BLaER1 (cell line): ENCODE measurements at regions not wholly inside any gene's neighbourhood (a gene's known extent, or its start where the extent isn't known, plus 50 kb on each side); places are given as distances from the start of the nearest gene placed in this dataset.
"Not testable (repeated sequence)": the region's sequence is repeated elsewhere in the genome, so short reads cannot be mapped to it uniquely, and the experiment has no call there.

Experiments used
- H3K27ac ChIP-seq: shearing (Covaris generic); formaldehyde crosslinking; 2 replicates; pipeline ENCODE4 v1.8.1; 2022
- H3K27me3 ChIP-seq: shearing (Covaris generic); formaldehyde crosslinking; 2 replicates; pipeline ENCODE4 v1.8.1; 2022
- H3K36me3 ChIP-seq: shearing (Covaris generic); formaldehyde crosslinking; 2 replicates; pipeline ENCODE4 v1.8.1; 2022
- H3K4me1 ChIP-seq: shearing (Covaris generic); formaldehyde crosslinking; 2 replicates; pipeline ENCODE4 v1.8.1; 2022
- H3K4me2 ChIP-seq: shearing (Covaris generic); formaldehyde crosslinking; 2 replicates; pipeline ENCODE4 v1.8.1; 2022
- H3K4me3 ChIP-seq: shearing (Covaris generic); formaldehyde crosslinking; 2 replicates; pipeline ENCODE4 v1.8.1; 2022
- H3K9ac ChIP-seq: shearing (Covaris generic); formaldehyde crosslinking; 2 replicates; pipeline ENCODE4 v1.8.1; 2022
- H3K9me3 ChIP-seq: shearing (Covaris generic); formaldehyde crosslinking; 2 replicates; pipeline ENCODE4 v1.8.1; 2022
- H4K20me1 ChIP-seq: shearing (Covaris generic); formaldehyde crosslinking; 2 replicates; pipeline ENCODE4 v1.8.1; 2022
- Cebpa-rat ChIP-seq: shearing (Covaris generic); IDR thresholded peaks from 2 replicates; pipeline ENCODE4 v1.8.1; 2022

DNA sequence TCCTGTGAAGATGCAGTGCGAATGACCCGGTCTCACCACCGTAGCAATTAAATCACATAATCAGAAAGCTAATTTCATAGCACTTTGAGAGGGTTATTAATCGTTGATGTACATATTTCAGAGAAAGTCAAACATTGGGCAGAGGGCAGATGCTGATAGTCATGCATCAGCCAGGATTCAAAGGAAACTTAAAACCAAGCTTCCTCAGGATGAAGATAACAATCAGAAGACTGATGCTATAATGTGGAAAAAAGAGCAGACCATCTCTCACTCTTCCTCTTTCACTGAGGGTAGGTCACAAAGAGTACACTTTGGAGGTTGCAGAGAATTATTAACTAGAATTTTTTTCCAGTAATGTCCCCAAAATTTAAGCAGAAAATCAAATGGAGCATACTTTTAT is 1027.7 kb upstream of the ZEB2 start:
- TF ChIP-seq Cebpa-rat, result no peak
- Histone ChIP-seq H3K9ac (no peak overlapping the region), H3K4me1 (no peaks in the 10 kb centered on the region), H3K4me2 (no peak overlapping the region), H3K27me3 (no peaks in the 10 kb centered on the region), H3K9me3 (no peaks in the 10 kb centered on the region), H3K4me3 (no peak overlapping the region), H3K36me3 (no peaks in the 10 kb centered on the region), H3K27ac (no peak overlapping the region), H4K20me1 (no peaks in the 10 kb centered on the region)

DNA sequence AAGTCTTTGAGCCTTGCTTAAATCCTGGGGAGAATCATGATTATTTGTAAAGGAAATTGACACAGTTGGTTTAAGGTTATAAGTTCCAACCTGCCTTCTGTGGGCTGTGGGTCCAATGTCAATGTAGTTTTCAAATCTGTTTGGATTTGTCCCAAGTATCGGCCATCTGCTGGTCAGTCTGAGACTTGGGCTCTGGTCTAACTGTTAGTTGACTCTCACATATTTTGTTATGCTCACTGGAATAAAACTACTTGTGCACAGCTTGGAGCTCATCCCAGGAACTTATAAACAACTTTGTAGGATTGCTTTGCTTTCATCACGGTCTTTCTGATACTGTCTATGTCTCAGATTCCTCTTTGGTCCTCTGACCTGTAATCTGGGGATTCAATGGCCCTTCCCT is 1026.2 kb upstream of the ZEB2 start:
- H3K9ac ChIP-seq, result no peak overlapping the region
- H3K4me3 ChIP-seq, result no peak overlapping the region
- H3K27me3 ChIP-seq, result no peaks in the 10 kb centered on the region
- TF ChIP-seq Cebpa-rat, result no peak
- no peak overlapping the region for H3K4me2 ChIP-seq
- H3K36me3 ChIP-seq, result no peaks in the 10 kb centered on the region
- no peaks in the 10 kb centered on the region for H3K9me3 ChIP-seq
- no peaks in the 10 kb centered on the region for H3K4me1 ChIP-seq
- no peak overlapping the region for H3K27ac ChIP-seq
- no peaks in the 10 kb centered on the region for H4K20me1 ChIP-seq

DNA sequence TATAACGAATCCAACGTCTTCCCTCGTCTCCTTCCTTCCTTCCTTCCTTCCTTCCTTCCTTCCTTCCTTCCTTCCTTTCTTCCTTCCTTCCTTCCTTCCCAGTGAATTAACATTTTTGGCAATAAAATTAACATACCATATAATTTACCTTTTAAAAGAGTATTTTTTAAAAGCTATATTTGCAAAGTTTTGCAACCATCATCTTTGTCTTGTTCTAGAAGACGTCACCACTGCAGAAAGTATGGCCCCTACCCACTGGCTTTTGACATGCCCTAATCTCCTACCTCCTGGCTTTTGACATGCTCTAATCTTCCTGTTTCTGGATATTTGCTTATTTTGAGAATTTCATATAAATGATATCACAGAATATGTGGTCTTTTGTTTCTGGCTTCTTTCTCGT is 1023.9 kb upstream of the ZEB2 start:
- no peaks in the 10 kb centered on the region for H4K20me1 ChIP-seq
- no peaks in the 10 kb centered on the region for H3K36me3 ChIP-seq
- no peak for TF ChIP-seq Cebpa-rat
- no peak overlapping the region for H3K4me2 ChIP-seq
- no peaks in the 10 kb centered on the region for H3K4me1 ChIP-seq
- H3K4me3 ChIP-seq, result no peak overlapping the region
- no peaks in the 10 kb centered on the region for H3K9me3 ChIP-seq
- no peaks in the 10 kb centered on the region for H3K27me3 ChIP-seq
- no peak overlapping the region for H3K27ac ChIP-seq
- H3K9ac ChIP-seq, result no peak overlapping the region

DNA sequence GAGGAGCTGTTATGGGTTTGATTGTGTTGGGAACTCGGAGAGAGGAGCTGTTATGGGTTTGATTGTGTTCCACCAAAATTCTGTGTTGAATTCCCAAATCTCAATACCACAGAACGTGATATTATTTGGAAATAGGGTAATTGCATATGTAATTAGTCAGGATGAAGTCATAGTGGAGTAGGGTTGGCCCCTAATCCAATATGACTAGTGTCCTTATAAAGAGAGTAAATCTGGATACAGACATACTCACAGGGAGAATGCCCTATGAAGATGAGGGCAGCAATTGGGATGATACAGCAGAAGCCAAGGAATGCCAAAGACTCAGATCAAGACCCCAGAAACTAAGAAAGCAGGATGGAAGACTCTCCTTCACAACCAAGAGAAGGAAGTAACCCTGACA is 1023.2 kb upstream of the ZEB2 start:
- TF ChIP-seq Cebpa-rat, result no peak
- no peak overlapping the region for H3K4me2 ChIP-seq
- no peak overlapping the region for H3K4me3 ChIP-seq
- no peaks in the 10 kb centered on the region for H3K4me1 ChIP-seq
- no peak overlapping the region for H3K27ac ChIP-seq
- H3K36me3 ChIP-seq, result no peaks in the 10 kb centered on the region
- no peaks in the 10 kb centered on the region for H4K20me1 ChIP-seq
- no peaks in the 10 kb centered on the region for H3K9me3 ChIP-seq
- H3K27me3 ChIP-seq, result no peaks in the 10 kb centered on the region
- no peak overlapping the region for H3K9ac ChIP-seq

DNA sequence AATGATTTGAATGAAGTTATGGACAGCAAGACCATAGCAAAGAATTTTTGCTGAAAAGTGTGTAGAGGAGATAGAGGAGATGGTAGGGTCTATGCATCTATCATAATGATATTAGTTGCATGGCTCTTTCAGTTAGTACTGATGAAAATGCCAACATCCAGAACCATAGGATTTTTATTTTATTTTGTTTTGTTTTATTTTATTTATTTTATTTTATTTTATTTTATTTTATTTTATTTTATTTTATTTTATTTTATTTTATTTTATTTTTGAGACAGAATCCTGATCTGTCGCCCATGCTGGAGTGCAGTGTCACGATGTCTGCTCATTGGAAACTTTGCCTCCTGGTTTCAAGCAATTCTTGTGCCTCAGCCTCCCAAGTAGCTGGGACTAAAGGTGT is 1021.1 kb upstream of the ZEB2 start:
- H3K9me3 ChIP-seq, result no peaks in the 10 kb centered on the region
- no peak overlapping the region for H3K9ac ChIP-seq
- no peak for TF ChIP-seq Cebpa-rat
- H3K36me3 ChIP-seq, result no peaks in the 10 kb centered on the region
- no peak overlapping the region for H3K27ac ChIP-seq
- no peaks in the 10 kb centered on the region for H3K27me3 ChIP-seq
- no peaks in the 10 kb centered on the region for H3K4me1 ChIP-seq
- no peak overlapping the region for H3K4me2 ChIP-seq
- H3K4me3 ChIP-seq, result no peak overlapping the region
- H4K20me1 ChIP-seq, result no peaks in the 10 kb centered on the region

DNA sequence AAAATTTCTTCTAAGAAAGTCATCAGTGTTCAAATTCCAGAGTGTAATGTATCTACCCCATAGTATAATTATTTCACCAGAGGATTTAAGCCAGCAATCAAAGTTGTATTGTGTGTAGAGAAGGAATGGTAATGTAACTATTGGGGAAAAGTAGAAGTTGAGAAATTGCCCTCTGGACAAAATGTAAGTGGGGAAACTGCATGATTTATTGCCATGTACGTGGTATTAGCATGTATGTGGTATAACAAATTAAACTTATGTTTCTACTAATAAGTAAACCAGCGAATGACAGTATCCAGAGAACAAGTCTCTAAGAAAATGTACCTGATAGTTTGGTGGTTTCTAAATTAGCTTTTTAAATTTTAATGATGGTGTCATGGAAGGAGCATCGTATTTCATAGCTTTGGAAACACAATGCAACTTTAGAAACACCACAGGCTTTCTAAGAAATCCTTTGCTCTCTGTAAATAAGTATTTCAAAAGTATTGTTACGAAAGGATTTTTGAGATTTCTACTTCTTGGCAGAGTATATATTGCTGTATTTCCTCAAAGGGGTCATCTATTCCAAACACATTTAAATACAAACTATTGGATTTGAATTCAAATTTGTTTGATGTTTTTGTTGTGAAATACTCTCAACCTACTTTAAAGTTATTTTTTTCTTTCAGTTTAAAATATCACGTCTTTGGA is 1018.9 kb upstream of the ZEB2 start:
- H3K27ac ChIP-seq, result no peak overlapping the region

DNA sequence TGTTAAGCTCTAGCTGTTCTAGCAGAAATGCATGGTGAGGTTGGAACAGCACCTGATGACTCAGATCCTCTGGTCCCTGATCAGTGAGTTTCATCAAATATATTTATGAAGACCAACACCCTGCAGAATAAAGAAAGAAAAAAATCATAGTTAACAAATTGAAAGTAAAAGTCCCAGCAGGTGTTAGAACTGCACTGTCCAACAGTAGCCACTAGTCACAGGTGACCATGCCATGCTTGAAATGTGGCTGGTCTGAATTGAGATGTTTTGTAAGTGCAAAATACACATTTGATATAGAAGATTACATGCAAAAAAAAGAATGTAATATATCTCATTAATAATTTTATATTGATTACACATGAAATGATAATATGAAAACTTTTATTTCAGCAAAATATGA is 1010.7 kb upstream of the ZEB2 start:
- H3K27me3 ChIP-seq, result no peaks in the 10 kb centered on the region
- H3K4me3 ChIP-seq, result no peak overlapping the region
- H3K36me3 ChIP-seq, result no peaks in the 10 kb centered on the region
- no peak overlapping the region for H3K4me2 ChIP-seq
- H3K4me1 ChIP-seq, result no peaks in the 10 kb centered on the region
- no peak overlapping the region for H3K27ac ChIP-seq
- no peaks in the 10 kb centered on the region for H3K9me3 ChIP-seq
- no peaks in the 10 kb centered on the region for H4K20me1 ChIP-seq
- TF ChIP-seq Cebpa-rat, result no peak
- H3K9ac ChIP-seq, result no peak overlapping the region

More for the DNA sequence above, 1018.9 kb upstream of the ZEB2 start:
- Histone ChIP-seq H3K9ac (no peak overlapping the region), H3K9me3 (no peaks in the 10 kb centered on the region), H4K20me1 (no peaks in the 10 kb centered on the region), H3K36me3 (no peaks in the 10 kb centered on the region), H3K4me1 (no peaks in the 10 kb centered on the region), H3K4me2 (no peak overlapping the region), H3K27me3 (no peaks in the 10 kb centered on the region), H3K4me3 (no peak overlapping the region)
- no peak for TF ChIP-seq Cebpa-rat

DNA sequence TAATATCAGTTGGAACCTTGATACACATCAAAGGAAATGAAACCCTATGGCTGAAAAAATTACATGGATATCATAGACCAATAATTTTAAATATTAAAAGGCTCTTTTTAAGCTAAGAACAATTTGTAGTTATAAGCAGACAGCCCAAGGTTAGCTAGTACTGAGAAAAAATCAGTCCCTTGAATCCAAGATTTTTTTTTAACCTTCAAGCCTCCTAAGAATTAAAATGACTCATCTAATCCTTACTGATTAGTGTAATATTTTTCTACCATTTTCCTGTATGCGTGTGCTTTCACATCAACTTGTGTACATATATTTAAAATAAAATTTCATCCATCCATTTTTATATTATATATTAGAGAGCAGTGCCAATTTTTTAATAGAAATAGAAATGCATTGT is 1004.9 kb upstream of the ZEB2 start:
- no peak overlapping the region for H3K27ac ChIP-seq
- H3K4me2 ChIP-seq, result no peak overlapping the region
- TF ChIP-seq Cebpa-rat, result no peak
- no peaks in the 10 kb centered on the region for H3K4me1 ChIP-seq
- H3K9ac ChIP-seq, result no peak overlapping the region
- H3K9me3 ChIP-seq, result no peaks in the 10 kb centered on the region
- H3K4me3 ChIP-seq, result no peak overlapping the region
- H3K36me3 ChIP-seq, result no peaks in the 10 kb centered on the region
- no peaks in the 10 kb centered on the region for H3K27me3 ChIP-seq
- no peaks in the 10 kb centered on the region for H4K20me1 ChIP-seq

DNA sequence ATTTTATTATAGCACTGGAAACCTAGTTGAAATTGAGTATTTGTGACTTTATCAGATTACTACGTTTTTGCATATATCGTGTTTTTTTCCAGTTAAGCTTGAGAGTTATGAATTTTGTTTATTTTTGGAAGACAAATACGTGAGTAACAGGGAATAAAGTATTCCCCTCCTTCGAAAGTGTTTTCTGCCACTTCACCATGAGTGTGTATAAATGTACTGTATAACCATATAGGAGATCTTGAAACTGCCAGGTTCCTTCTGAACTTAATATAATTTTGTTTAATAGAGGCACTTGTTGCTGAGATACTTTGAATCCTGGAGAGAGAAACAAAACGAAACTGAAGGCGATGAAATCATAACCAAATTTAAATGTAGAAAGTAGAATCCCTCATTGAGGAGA is 1004.4 kb upstream of the ZEB2 start:
- Histone ChIP-seq H3K27me3 (no peaks in the 10 kb centered on the region), H3K9me3 (peaks cover under 1% of the 10 kb centered on the region; the same call in 1 of the 2 replicates), H3K4me1 (no peaks in the 10 kb centered on the region), H3K9ac (no peak overlapping the region), H3K36me3 (no peaks in the 10 kb centered on the region), H4K20me1 (no peaks in the 10 kb centered on the region), H3K27ac (no peak overlapping the region), H3K4me3 (no peak overlapping the region), H3K4me2 (no peak overlapping the region)
- no peak for TF ChIP-seq Cebpa-rat

DNA sequence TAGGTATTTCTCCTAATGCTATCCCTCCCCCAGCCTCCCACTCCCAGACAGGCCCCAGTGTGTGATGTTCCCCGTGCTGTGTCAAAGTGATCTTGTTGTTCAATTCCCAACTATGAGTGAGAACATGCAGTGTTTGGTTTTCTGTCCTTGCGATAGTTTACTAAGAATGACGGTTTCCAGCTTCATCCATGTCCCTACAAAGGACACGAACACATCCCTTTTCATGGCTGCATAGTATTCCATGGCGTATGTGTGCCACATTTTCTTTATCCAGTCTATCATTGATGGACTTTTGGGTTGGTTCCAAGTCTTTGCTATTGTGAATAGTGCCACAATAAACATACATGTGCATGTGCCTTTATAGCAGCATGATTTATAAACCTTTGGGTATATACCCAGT is 999.3 kb upstream of the ZEB2 start:
- not testable (repeated sequence) for H3K27ac ChIP-seq, H4K20me1 ChIP-seq, H3K4me1 ChIP-seq, H3K27me3 ChIP-seq, H3K9ac ChIP-seq, H3K9me3 ChIP-seq, H3K4me2 ChIP-seq, H3K4me3 ChIP-seq, H3K36me3 ChIP-seq

DNA sequence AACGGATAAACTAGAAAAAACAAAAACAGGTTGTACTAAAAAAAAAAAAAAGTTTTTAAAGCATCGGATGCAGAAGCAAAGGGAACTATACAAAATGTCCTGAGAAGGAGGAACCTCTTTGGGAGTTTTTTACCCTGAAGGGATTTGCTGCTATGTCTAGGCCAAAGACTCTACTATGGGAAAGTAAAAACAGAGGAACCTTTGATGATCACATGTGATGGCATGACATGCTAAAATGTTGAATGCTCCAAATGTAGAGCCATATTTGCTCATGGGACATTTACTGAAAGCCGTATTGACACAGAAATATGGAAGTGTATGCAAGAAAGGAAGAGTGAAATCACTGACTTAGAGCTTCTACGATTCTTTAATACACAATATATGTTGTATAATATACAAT is 992.0 kb upstream of the ZEB2 start:
- no peaks in the 10 kb centered on the region for H3K9me3 ChIP-seq
- no peak overlapping the region for H3K9ac ChIP-seq
- no peak for TF ChIP-seq Cebpa-rat
- H3K36me3 ChIP-seq, result no peaks in the 10 kb centered on the region
- H3K4me3 ChIP-seq, result no peak overlapping the region
- no peak overlapping the region for H3K27ac ChIP-seq
- H3K4me2 ChIP-seq, result no peak overlapping the region
- no peaks in the 10 kb centered on the region for H4K20me1 ChIP-seq
- H3K4me1 ChIP-seq, result no peaks in the 10 kb centered on the region
- H3K27me3 ChIP-seq, result no peaks in the 10 kb centered on the region
